ENCODE measurements at regions not wholly inside any gene's neighbourhood (a gene's known extent, or its start where the extent isn't known, plus 50 kb on each side); places are given as distances from the start of the nearest gene placed in this dataset.
A peak's percentile ranks its signal among the peaks of the same experiment; 100 is the strongest.

DNA sequence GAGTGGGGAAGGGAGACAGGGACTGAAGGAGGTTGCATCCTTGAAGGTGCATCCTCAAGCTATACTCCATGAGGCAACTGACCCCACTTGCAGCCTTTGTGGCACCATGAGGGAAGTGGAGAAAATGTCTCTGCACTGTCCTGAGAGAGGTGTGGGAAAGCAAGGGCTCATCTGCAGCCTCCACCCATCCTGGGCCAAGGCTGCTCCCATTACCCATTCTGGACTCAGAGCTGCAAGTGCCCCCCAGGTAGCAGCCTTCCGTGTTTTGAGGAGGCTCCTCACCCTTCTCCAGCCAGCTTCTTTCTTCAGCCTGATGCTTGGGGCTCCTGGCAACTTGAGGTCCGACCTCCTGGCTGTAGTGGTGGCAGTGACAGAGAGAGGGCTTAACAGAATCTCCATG, 294.6 kb downstream of the CDH26 start:
- DNase-seq, result no peak

DNA sequence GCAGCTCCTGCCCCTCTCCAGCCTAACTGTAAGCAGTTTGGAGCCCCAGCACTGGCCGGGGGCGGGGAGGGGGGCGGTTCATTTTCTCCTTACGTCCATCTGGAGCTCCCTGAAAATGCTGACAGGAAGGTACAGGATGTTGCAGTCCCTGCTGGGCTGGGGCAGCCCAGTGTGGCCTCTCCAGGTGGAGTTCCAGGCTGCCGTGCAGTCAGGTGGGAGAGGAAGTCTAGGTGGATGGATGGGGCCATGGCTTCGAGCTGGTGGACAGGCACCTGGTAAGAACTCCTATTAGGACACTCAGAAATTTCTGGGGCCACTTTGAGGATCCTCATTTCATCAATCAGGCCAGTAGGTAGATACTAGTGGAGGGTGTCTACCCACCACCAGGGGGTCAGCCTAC, 295.2 kb downstream of the CDH26 start:
- DNase-seq, result no peak

DNA sequence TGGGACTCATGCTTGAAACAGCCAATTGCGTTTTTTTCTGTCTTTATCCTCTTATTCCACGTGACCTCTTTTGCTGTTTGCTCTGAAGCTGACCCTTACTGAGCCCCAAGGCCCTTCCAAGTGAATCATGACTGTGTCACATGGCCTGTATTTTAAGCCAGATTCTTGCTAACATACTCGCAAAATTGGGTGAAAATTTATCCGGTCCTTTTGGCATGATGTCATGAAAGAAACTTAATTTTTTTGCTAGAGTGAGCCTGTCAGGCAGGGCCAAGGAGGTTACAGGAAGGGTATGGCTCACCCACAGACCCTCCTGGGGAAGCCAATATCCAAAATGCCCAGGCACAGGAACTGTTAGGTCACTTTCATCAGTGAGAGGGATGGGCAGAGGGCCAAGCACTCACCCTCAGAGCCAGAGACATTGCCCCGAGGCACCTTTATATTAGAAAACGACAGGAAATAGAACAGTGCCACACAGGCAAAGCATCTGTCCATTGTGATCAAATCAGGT, 296.7 kb downstream of the CDH26 start:
- DNase-seq, result peak; percentile 62

DNA sequence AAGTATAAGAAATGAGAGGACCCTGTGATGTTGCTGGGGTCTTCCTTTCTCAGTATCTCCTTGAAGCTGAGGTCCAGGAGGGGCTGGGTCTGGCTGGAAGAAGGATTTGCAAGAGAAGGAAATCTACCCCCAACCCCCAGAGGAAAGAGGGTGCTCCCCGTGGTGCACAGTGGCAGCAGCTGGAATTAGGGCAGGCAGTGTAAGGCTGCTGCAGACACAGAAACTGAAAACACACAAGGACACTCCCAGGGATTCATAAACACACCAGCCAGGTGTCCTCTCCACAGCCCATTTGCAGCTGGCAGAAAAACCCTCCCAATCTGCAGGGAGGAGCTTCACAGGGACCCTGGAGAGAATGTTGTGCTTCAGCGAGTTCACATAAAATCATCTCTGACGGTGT, 297.2 kb downstream of the CDH26 start:
- DNase-seq, result peak; percentile 57

DNA sequence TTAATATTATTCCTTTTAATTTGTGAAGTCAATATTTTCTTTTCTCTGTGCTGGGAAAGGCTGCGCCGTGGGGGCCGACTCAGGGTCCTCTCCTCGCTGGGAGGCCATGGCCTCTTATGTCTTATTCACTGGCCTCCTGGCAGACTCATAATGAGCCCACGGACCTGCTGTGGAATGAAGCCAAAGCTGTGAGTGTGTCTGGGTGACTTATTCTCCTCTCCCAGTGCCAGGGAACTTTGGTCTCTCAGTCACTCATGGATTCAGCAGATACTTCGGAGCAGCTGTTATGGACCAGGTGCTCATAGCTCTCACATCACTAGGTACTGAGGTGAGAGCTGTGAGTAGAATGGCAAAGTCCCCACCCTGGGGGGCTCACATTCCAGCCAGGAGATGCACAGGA, 297.6 kb downstream of the CDH26 start:
- peak; percentile 57 for DNase-seq

GRCh38 chr20:60256811-60257210, 298.6 kb downstream of the CDH26 start:
- DNase-seq, result no peak

DNA sequence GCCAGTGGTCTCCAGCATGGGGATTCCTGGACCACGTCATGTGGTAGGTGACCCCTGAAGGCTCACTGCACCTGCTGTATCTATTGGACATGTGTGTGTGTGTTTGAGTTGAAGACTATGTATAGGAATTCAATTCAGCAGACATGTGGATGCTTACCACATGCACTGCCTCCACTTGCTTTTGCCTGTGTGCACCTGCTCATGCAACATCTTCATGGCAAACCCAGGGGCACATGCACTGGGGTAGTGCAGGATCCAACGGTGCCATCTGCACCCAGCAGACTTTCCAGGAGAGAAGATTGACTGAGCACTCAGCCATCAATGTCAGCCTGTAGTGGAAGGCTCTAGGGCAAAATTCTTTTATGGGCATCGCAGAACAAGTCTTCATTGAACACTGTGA, 299.4 kb downstream of the CDH26 start:
- no peak for DNase-seq

DNA sequence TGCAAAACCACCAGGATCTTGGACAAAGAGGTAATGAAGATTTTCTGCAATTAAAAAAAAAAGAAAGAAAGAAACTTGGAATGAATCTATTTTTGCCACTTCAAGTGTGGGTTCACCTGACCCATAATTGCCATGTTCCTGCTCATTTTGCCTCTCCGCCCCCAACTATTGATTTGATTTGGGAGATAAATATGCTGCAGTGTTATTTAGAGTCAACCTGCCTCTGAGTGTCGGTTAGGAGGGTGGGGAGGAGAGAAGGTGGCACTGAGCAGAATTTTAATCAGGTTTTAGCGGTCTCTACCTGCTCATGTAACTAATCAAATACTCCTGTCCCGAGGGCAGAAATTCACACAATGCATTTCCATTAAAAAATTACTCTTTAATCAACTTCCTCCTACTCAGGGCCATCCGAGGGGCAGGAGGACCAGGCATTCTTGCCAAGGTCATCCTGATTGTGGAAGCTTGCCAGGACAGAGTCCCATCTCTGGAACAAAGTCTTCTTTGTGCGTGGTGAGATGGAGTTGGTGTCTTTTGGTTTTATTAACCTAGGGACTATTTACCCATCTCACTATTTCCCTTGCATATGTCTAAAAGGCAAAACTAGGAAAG, 300.1 kb downstream of the CDH26 start:
- DNase-seq, result no peak

- DNase-seq, result no peak
Measured at GRCh38 chr20:60261333-60261732, 303.1 kb downstream of the CDH26 start.

GRCh38 chr20:60262967-60263603, 304.9 kb downstream of the CDH26 start:
- DNase-seq, result no peak

- peak; percentile 90 for DNase-seq
Measured at GRCh38 chr20:60263725-60264709, 305.8 kb downstream of the CDH26 start.

- DNase-seq, result no peak
Measured at GRCh38 chr20:60266177-60266823, 308.1 kb downstream of the CDH26 start.

DNA sequence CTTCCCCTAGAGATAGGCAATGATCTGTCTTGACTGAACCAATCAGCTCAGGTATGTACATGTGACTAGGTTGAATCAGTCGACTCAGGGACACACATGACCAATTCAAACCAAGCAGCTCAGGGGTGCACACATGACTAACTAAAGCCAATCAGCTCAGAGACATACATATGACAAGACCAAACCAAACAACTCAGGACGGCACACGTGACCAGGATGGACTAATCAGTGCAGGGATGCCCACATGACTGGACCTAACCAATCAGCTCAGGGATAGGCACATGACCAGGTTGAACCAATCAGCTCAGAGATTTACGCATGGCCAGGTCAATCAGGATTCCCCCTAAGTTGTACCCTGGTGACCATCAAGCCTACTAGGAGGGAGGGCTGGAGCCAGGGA, 310.3 kb downstream of the CDH26 start:
- no peak for DNase-seq

- peak; percentile 33 for DNase-seq
Measured at GRCh38 chr20:60269573-60270162, 311.4 kb downstream of the CDH26 start.

DNA sequence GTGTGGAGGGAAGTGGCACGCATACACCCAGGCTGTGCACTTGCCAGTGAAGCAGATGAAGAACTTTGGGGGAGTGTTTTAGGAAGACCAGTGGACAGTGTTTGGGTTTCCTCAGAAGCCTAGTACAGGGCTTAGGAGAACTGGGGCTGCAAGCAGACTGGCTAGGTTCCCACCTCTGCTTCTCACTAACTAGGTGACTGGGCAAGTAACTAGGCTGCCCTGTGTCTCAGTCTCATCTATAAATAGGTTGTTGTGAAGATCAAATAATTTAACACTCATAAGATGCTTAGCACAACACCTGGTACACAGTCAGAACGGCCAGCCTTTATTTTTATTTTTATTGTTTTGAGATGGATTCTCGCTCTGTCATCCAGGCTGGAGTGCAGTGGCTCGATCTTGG, 312.1 kb downstream of the CDH26 start:
- DNase-seq, result no peak

DNA sequence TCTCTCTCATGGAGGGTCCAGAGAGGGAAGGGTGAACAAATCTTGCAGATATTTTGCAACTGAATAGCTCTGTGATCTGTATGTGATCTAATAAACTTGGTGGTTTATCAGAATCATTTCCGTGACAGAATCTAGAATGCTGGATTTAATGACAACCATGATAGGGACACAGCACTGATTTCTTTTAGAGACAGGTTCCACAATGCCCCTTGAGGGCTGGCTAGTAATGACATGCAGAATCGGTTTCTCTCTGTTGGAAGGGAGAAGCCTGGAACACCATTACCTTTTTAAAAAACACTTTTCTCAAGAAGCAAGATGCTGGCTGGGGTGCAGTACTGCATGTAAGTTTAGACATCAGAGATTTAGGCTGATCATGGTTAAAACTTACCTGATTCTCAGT, 313.4 kb downstream of the CDH26 start:
- DNase-seq, result no peak

- DNase-seq, result no peak
Measured at GRCh38 chr20:60272790-60273189, 314.6 kb downstream of the CDH26 start.

DNA sequence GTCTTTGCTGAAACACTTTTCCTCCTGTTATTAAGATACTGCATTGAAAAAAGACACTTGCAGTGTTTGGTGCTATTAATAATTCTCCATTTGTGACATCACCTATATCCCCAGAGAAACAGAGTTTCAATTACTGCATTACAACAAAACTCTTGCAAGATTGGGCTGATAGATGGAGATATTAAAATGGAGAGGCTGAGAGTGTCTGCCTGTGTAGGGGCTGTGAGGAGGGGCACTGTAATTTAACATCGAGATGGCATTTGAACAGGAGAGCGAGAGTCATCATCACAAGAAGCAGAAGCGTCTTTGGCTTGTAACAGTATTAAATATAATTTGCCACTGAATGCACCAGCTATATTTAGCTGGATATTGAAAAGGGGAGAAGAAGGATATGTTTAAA, 316.5 kb downstream of the CDH26 start:
- no peak for DNase-seq

- no peak for DNase-seq
Measured at GRCh38 chr20:60281295-60281694, 323.1 kb downstream of the CDH26 start.

- DNase-seq, result no peak
Measured at GRCh38 chr20:60283281-60283680, 325.1 kb downstream of the CDH26 start.

GRCh38 chr20:60286764-60287163, 328.5 kb downstream of the CDH26 start:
- DNase-seq, result no peak

DNA sequence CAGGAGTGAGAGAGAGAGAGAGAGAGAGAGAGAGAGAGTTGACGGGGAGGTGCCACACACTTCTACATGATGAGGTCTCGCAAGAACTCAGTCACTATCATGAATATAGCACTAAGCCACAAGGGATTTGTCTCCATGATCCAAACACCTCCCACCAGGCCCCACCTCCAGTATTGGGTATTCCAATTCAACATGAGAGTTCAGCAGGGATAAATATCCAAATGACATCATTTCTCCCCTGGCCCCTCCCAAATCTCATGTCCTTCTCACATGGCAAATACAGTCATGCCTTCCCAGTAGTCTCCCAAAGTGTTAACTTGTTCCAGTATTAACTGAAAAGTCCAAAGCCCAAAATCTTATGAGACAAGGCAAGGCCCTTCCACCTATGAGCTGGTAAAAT, 330.7 kb downstream of the CDH26 start:
- no peak for DNase-seq

Data from DMS79 (cell line).